ENCODE measurements at regions not wholly inside any gene's neighbourhood (a gene's known extent, or its start where the extent isn't known, plus 50 kb on each side); places are given as distances from the start of the nearest gene placed in this dataset.

GRCh38 chr10:78869508-78870454 lies 199.0 kb upstream of the ZMIZ1 start:
- no peaks in the 10 kb centered on the region for H3K79me2 ChIP-seq (ENCODE audit: low read depth)
- intact Hi-C loops (cut with micrococcal nuclease; ENCODE audit: unreplicated experiment), result loop anchor here (10.0 kb wide), 1 partner anchor 195 kb away; the partner anchor contains the start of gene ZMIZ1
- no TSS peak for BruUV-seq (replicated peaks)

GRCh38 chr10:78870458-78870857 lies 198.3 kb upstream of the ZMIZ1 start:
- H3K36me3 ChIP-seq (ENCODE audit: low read depth), result no peaks in the 10 kb centered on the region
- DNase-seq, result peak in 1 of 2 experiments; percentile 31
- intact Hi-C loops (cut with micrococcal nuclease; ENCODE audit: unreplicated experiment), result no loop called here
- no TSS peak for BruUV-seq (replicated peaks)
- no peak overlapping the region for H3K4me2 ChIP-seq
- no peak for TF ChIP-seq EZH2 (IDR thresholded peaks at IDR 0.05; ENCODE audit: low read depth)
- no peak for TF ChIP-seq CTCF (conservative IDR thresholded peaks at IDR 0.05)
- no peaks in the 10 kb centered on the region for H3K4me1 ChIP-seq (replicated peaks; ENCODE audit: insufficient read depth)
- H4K20me1 ChIP-seq (ENCODE audit: insufficient read depth), result no peaks in the 10 kb centered on the region
- H2AFZ ChIP-seq, result no peak overlapping the region
- H3K9me3 ChIP-seq (ENCODE audit: insufficient read depth, low read depth), result no peaks in the 10 kb centered on the region
- no peak overlapping the region for H3K4me3 ChIP-seq
- H3K9me2 ChIP-seq (ENCODE audit: insufficient read depth), result no peaks in the 10 kb centered on the region
- ChIA-PET CTCF (no interaction called here), POLR2A (ENCODE audit: unreplicated experiment) (no interaction called here)
- no peaks in the 10 kb centered on the region for H3K79me2 ChIP-seq (ENCODE audit: low read depth)
- no peaks in the 10 kb centered on the region for H3F3A ChIP-seq (ENCODE audit: insufficient read depth, low read depth)
- H3K27me3 ChIP-seq (ENCODE audit: insufficient read depth, low read depth), result no peaks in the 10 kb centered on the region
- H3K27ac ChIP-seq, result no peak overlapping the region

More at GRCh38 chr10:78869508-78870454, 199.0 kb upstream of the ZMIZ1 start:
- Histone ChIP-seq H3K4me3 (no peak overlapping the region), H3K27ac (no peak overlapping the region), H3K36me3 (ENCODE audit: low read depth) (no peaks in the 10 kb centered on the region), H3K9me2 (ENCODE audit: insufficient read depth) (no peaks in the 10 kb centered on the region), H3K4me1 (replicated peaks; ENCODE audit: insufficient read depth) (no peaks in the 10 kb centered on the region), H3F3A (ENCODE audit: insufficient read depth, low read depth) (no peaks in the 10 kb centered on the region), H3K27me3 (ENCODE audit: insufficient read depth, low read depth) (no peaks in the 10 kb centered on the region), H3K4me2 (no peak overlapping the region), H2AFZ (no peak overlapping the region), H4K20me1 (ENCODE audit: insufficient read depth) (no peaks in the 10 kb centered on the region), H3K9me3 (ENCODE audit: insufficient read depth, low read depth) (no peaks in the 10 kb centered on the region)
- no peak for TF ChIP-seq CTCF (conservative IDR thresholded peaks at IDR 0.05)
- ChIA-PET CTCF (no interaction called here), POLR2A (ENCODE audit: unreplicated experiment) (no interaction called here)
- DNase-seq, result peak in 1 of 2 experiments; percentile 25

- H3K4me3 ChIP-seq, result no peak overlapping the region
- H3K4me2 ChIP-seq, result no peak overlapping the region
- no peaks in the 10 kb centered on the region for H3K36me3 ChIP-seq (ENCODE audit: low read depth)
- no peaks in the 10 kb centered on the region for H3K4me1 ChIP-seq (replicated peaks; ENCODE audit: insufficient read depth)
- CTCF ChIA-PET, result no interaction called here
- no peak overlapping the region for H3K27ac ChIP-seq
- no peaks in the 10 kb centered on the region for H3K79me2 ChIP-seq (ENCODE audit: low read depth)
- TF ChIP-seq EZH2 (IDR thresholded peaks at IDR 0.05; ENCODE audit: low read depth) (no peak), CTCF (conservative IDR thresholded peaks at IDR 0.05) (no peak)
- H3K9me2 ChIP-seq (ENCODE audit: insufficient read depth), result no peaks in the 10 kb centered on the region
- no peaks in the 10 kb centered on the region for H3K27me3 ChIP-seq (ENCODE audit: insufficient read depth, low read depth)
- no peak overlapping the region for H2AFZ ChIP-seq
- intact Hi-C loops (cut with micrococcal nuclease; ENCODE audit: unreplicated experiment), result no loop called here
- no peak for DNase-seq
- POLR2A ChIA-PET (ENCODE audit: unreplicated experiment), result no interaction called here
- BruUV-seq (replicated peaks), result no TSS peak
- no peaks in the 10 kb centered on the region for H4K20me1 ChIP-seq (ENCODE audit: insufficient read depth)
- H3K9me3 ChIP-seq (ENCODE audit: insufficient read depth, low read depth), result no peaks in the 10 kb centered on the region
- no peaks in the 10 kb centered on the region for H3F3A ChIP-seq (ENCODE audit: insufficient read depth, low read depth)
Observed at GRCh38 chr10:78871796-78872195, 197.0 kb upstream of the ZMIZ1 start.

Measured in PC-9 (cell line).